IMR-90 (cell line): ENCODE measurements at regions not wholly inside any gene's neighbourhood (a gene's known extent, or its start where the extent isn't known, plus 50 kb on each side); places are given as distances from the start of the nearest gene placed in this dataset.

Experiments
- ATAC-seq: fragments of 200-7000 bp; cut with Tn5 transposase; 2 replicates; pipeline ENCODE4 v1.9.1; 2020; ENCODE audit warnings: low read depth, mild to moderate bottlenecking, moderate library complexity
- BruUV-seq: library from RNA; stranded (reverse); fragments of 400-500 nt; replicated peaks from 2 replicates; lab custom pipeline; 2021; lab: Mats Ljungman, UMichigan
- CTCF ChIA-PET: fragments of 300-600 bp; formaldehyde crosslinking; extraction: SDS; loops from one replicate; lab custom pipeline; 2021; ENCODE audit warnings: antibody characterized with exemption; lab: Yijun Ruan, JAX
- POLR2A ChIA-PET: fragments of 300-600 bp; sonication (Branson Sonifier 250); formaldehyde crosslinking; loops from one replicate; lab custom pipeline; 2022; ENCODE audit warnings: antibody characterized with exemption; ENCODE audit not compliant: unreplicated experiment; lab: Charles Lee
- DNase-seq: peaks from one replicate; pipeline ENCODE4 v3.0.0; 2013
- H2AFZ ChIP-seq: replicated peaks from 2 replicates; pipeline ENCODE3; 2013; ENCODE audit warnings: low read length, mild to moderate bottlenecking; ENCODE audit not compliant: poor library complexity
- H2AK5ac ChIP-seq: 2 replicates; pipeline ENCODE4 v1.6.1; 2013; ENCODE audit warnings: low read depth, low read length, inconsistent platforms
- H2AK9ac ChIP-seq: replicated peaks from 2 replicates; pipeline ENCODE3; 2013; ENCODE audit warnings: mild to moderate bottlenecking, low read depth, low read length, moderate library complexity; ENCODE audit not compliant: poor library complexity
- H2BK120ac ChIP-seq: 2 replicates; pipeline ENCODE4 v1.6.1; 2013; ENCODE audit warnings: low read depth, low read length, inconsistent platforms
- H2BK15ac ChIP-seq: 3 replicates; pipeline ENCODE4 v1.6.1; 2013; ENCODE audit warnings: low read depth, low read length, inconsistent platforms
- H2BK20ac ChIP-seq: 2 replicates; pipeline ENCODE4 v1.6.1; 2013; ENCODE audit warnings: low read depth, mild to moderate bottlenecking, inconsistent platforms, low read length, moderate library complexity
- H2BK5ac ChIP-seq: 2 replicates; pipeline ENCODE4 v1.6.1; 2013; ENCODE audit warnings: mild to moderate bottlenecking, low read depth, low read length, inconsistent platforms; ENCODE audit not compliant: poor library complexity, severe bottlenecking
- H3K14ac ChIP-seq: replicated peaks from 2 replicates; pipeline ENCODE4 v1.6.1; 2013; ENCODE audit warnings: low read depth, low read length, inconsistent platforms
- H3K18ac ChIP-seq: 2 replicates; pipeline ENCODE4 v1.6.1; 2013; ENCODE audit warnings: low read depth, low read length, control low read depth
- H3K23ac ChIP-seq: 2 replicates; pipeline ENCODE4 v1.6.1; 2013; ENCODE audit warnings: low read depth, low read length, inconsistent platforms
- H3K27ac ChIP-seq: 2 replicates; pipeline ENCODE4 v1.5.1; 2013; ENCODE audit warnings: mild to moderate bottlenecking, control low read depth, low read length; ENCODE audit not compliant: insufficient read depth
- H3K27me3 ChIP-seq: 2 replicates; pipeline ENCODE4 v1.6.1; 2013; ENCODE audit warnings: low read length; ENCODE audit not compliant: control insufficient read depth, insufficient read depth
- H3K36me3 ChIP-seq: 2 replicates; pipeline ENCODE4 v1.6.1; 2013; ENCODE audit warnings: low read length, mixed read lengths; ENCODE audit not compliant: control insufficient read depth, insufficient read depth
- H3K4ac ChIP-seq: 2 replicates; pipeline ENCODE4 v1.6.1; 2013; ENCODE audit warnings: low read depth, low read length, inconsistent platforms
- H3K4me1 ChIP-seq: 2 replicates; pipeline ENCODE4 v1.6.1; 2013; ENCODE audit warnings: low read length, mixed read lengths; ENCODE audit not compliant: control insufficient read depth, insufficient read depth
- H3K4me2 ChIP-seq: 2 replicates; pipeline ENCODE4 v1.6.1; 2013; ENCODE audit warnings: low read depth, mild to moderate bottlenecking, control low read depth, low read length, moderate library complexity
- H3K4me3 ChIP-seq: 2 replicates; pipeline ENCODE4 v1.5.1; 2013; ENCODE audit warnings: low read depth, mild to moderate bottlenecking, control low read depth, low read length, moderate library complexity; ENCODE audit not compliant: insufficient read depth
- H3K56ac ChIP-seq: 2 replicates; pipeline ENCODE4 v1.6.1; 2013; ENCODE audit warnings: low read length, inconsistent platforms; ENCODE audit not compliant: insufficient read depth; ENCODE audit errors: extremely low read depth
- H3K79me1 ChIP-seq, 2 experiments: 2 replicates each; pipeline ENCODE4 v1.6.1; 2013; ENCODE audit warnings: low read length in 2 of 2, inconsistent platforms in 1 of 2, low read depth in 1 of 2
- H3K9ac ChIP-seq: 2 replicates; pipeline ENCODE4 v1.6.1; 2013; ENCODE audit warnings: low read depth, low read length, control low read depth
- H3K9me1 ChIP-seq: 2 replicates; pipeline ENCODE4 v1.6.1; 2013; ENCODE audit warnings: low read length, inconsistent platforms; ENCODE audit not compliant: insufficient read depth
- H3K9me3 ChIP-seq: 2 replicates; pipeline ENCODE4 v1.6.1; 2013; ENCODE audit warnings: low read length; ENCODE audit not compliant: control insufficient read depth, insufficient read depth
- H4K20me1 ChIP-seq: 2 replicates; pipeline ENCODE4 v1.6.1; 2013; ENCODE audit warnings: low read length, inconsistent platforms; ENCODE audit not compliant: insufficient read depth
- H4K5ac ChIP-seq: 2 replicates; pipeline ENCODE4 v1.6.1; 2013; ENCODE audit warnings: mild to moderate bottlenecking, low read depth, low read length, control low read depth
- H4K8ac ChIP-seq, 2 experiments: 2 replicates each; pipeline ENCODE4 v1.6.1; 2013; ENCODE audit warnings: low read depth in 2 of 2, low read length in 2 of 2, control low read depth in 1 of 2, inconsistent platforms in 1 of 2
- H4K91ac ChIP-seq: 2 replicates; pipeline ENCODE4 v1.6.1; 2013; ENCODE audit warnings: low read depth, low read length, inconsistent platforms; ENCODE audit not compliant: insufficient read depth
- BHLHE40 ChIP-seq: fragments of 150-350 bp; IDR thresholded peaks from 2 replicates; pipeline ENCODE4 v1.6.1; 2016; ENCODE audit warnings: mild to moderate bottlenecking, low read depth, low read length
- CEBPB ChIP-seq: IDR thresholded peaks from 2 replicates; pipeline ENCODE4 v1.6.1; 2012; ENCODE audit warnings: low read depth, low read length, improper control_type of control experiment
- CHD1 ChIP-seq: IDR thresholded peaks from 2 replicates; pipeline ENCODE4 v1.6.1; 2012; ENCODE audit warnings: low read depth, low read length, improper control_type of control experiment
- CTCF ChIP-seq: conservative IDR thresholded peaks from 2 replicates; pipeline ENCODE4 v1.5.1; 2012; ENCODE audit warnings: mild to moderate bottlenecking, low read depth, low read length, improper control_type of control experiment
- ELK1 ChIP-seq: fragments of 150-350 bp; IDR thresholded peaks from 2 replicates; pipeline ENCODE4 v1.6.1; 2016; ENCODE audit warnings: low read depth, mild to moderate bottlenecking, low read length, moderate library complexity, borderline replicate concordance
- FOS ChIP-seq: fragments of 150-350 bp; IDR thresholded peaks from 2 replicates; pipeline ENCODE4 v1.6.1; 2016; ENCODE audit warnings: low read depth, low read length
- MAFK ChIP-seq: IDR thresholded peaks from 2 replicates; pipeline ENCODE4 v1.6.1; 2012; ENCODE audit warnings: low read depth, low read length, improper control_type of control experiment
- MAZ ChIP-seq: IDR thresholded peaks from 2 replicates; pipeline ENCODE4 v1.6.1; 2012; ENCODE audit warnings: low read depth, mild to moderate bottlenecking, low read length, improper control_type of control experiment, moderate library complexity, borderline replicate concordance
- MXI1 ChIP-seq: IDR thresholded peaks from 2 replicates; pipeline ENCODE4 v1.6.1; 2012; ENCODE audit warnings: low read depth, mild to moderate bottlenecking, low read length, moderate library complexity, borderline replicate concordance
- NFE2L2 ChIP-seq: fragments of 150-350 bp; IDR thresholded peaks from 2 replicates; pipeline ENCODE4 v1.6.1; 2016; ENCODE audit warnings: low read depth, mild to moderate bottlenecking, low read length
- POLR2A ChIP-seq: IDR thresholded peaks from 2 replicates; pipeline ENCODE4 v1.6.1; 2012; ENCODE audit warnings: mild to moderate bottlenecking, low read depth, low read length
- RAD21 ChIP-seq: IDR thresholded peaks from 2 replicates; pipeline ENCODE4 v1.6.1; 2012; ENCODE audit warnings: low read length, improper control_type of control experiment
- RCOR1 ChIP-seq: IDR thresholded peaks from 2 replicates; pipeline ENCODE4 v1.6.1; 2012; ENCODE audit warnings: mild to moderate bottlenecking, low read length, improper control_type of control experiment; ENCODE audit not compliant: insufficient replicate concordance
- RFX5 ChIP-seq: IDR thresholded peaks from 2 replicates; pipeline ENCODE4 v1.8.0; 2012; ENCODE audit warnings: low read depth, mild to moderate bottlenecking, low read length, moderate library complexity
- SMC3 ChIP-seq: fragments of 150-350 bp; IDR thresholded peaks from 2 replicates; pipeline ENCODE4 v1.6.1; 2016; ENCODE audit warnings: low read depth, mild to moderate bottlenecking, antibody characterized with exemption, low read length, moderate library complexity
- USF2 ChIP-seq: fragments of 150-350 bp; IDR thresholded peaks from 2 replicates; pipeline ENCODE4 v1.6.1; 2017; ENCODE audit warnings: mild to moderate bottlenecking, antibody characterized with exemption, low read length, low read depth
- WGBS, 2 experiments: methylation state at CpG; one replicate each; pipeline versions ENCODE4 v1.1.5 to v1.1.7; 2013; ENCODE audit warnings: missing lambda C conversion rate in 2 of 2; ENCODE audit not compliant: insufficient read length in 1 of 2; ENCODE audit errors: extremely low coverage in 2 of 2; 5-methylcytosine and 5-hydroxymethylcytosine counted together
- dilution Hi-C: fragments of 300-500 bp; cut with HindIII; formaldehyde crosslinking; loops from one replicate; pipeline ENCODE4 v1.14.3; 2018; ENCODE audit warnings: low sequenced_read_pairs; ENCODE audit not compliant: unreplicated experiment
- in situ Hi-C: fragments of 300-500 bp; cut with MboI; formaldehyde crosslinking; loops from 3 replicates; pipeline ENCODE4 v1.14.3; 2019; ENCODE audit warnings: low sequenced_read_pairs, inconsistent platforms, mixed read lengths
- intact Hi-C: fragments of 100-400 bp; cut with micrococcal nuclease; formaldehyde crosslinking; loops from 2 replicates; pipeline ENCODE4 v1.10.0; 2022

- H3K18ac ChIP-seq, result no peak overlapping the region
- H2BK120ac ChIP-seq, result no peak overlapping the region
- H3K9me3 ChIP-seq, result no peaks in the 10 kb centered on the region
- H3K9ac ChIP-seq, result no peak overlapping the region
- BruUV-seq, result no TSS peak
- H3K79me1 ChIP-seq, result no peaks in the 10 kb centered on the region
- dilution Hi-C loops (no loop called here), intact Hi-C loops (no loop called here), in situ Hi-C loops (no loop called here)
- ATAC-seq (no peak), DNase-seq (no peak)
- H3K4me1 ChIP-seq, result no peaks in the 10 kb centered on the region
- H3K9me1 ChIP-seq, result no peaks in the 10 kb centered on the region
- H4K8ac ChIP-seq, result no peak overlapping the region
- no peak overlapping the region for H3K14ac ChIP-seq
- H3K27ac ChIP-seq, result no peak overlapping the region
- H2BK15ac ChIP-seq, result no peak overlapping the region
- H3K4ac ChIP-seq, result no peak overlapping the region
- ChIA-PET POLR2A (no interaction called here), CTCF (interaction anchor here (0.6 kb wide), 1 partner anchor 572 kb away, joined by 3 read pairs; no protein-coding TSS in a partner anchor)
- H2AK9ac ChIP-seq, result no peak overlapping the region
- no peak overlapping the region for H3K23ac ChIP-seq
- no CpG with 5 or more reads among the region's 3 CpGs for WGBS, 2 experiments
- H2BK5ac ChIP-seq, result no peak overlapping the region
- H3K36me3 ChIP-seq, result no peaks in the 10 kb centered on the region
- no peak overlapping the region for H2AK5ac ChIP-seq
- no peak overlapping the region for H2BK20ac ChIP-seq
- no peak overlapping the region for H2AFZ ChIP-seq
- TF ChIP-seq MAZ, result no peak
- no peak for TF ChIP-seq CTCF
- TF ChIP-seq CEBPB, result no peak
- no peak for TF ChIP-seq BHLHE40
- TF ChIP-seq CHD1, result no peak
- TF ChIP-seq RAD21, result no peak
- TF ChIP-seq SMC3, result no peak
- TF ChIP-seq RCOR1, result no peak
- TF ChIP-seq FOS, result no peak
- no peak for TF ChIP-seq MXI1
- no peak for TF ChIP-seq MAFK
- TF ChIP-seq POLR2A, result no peak
- no peak for TF ChIP-seq ELK1
- no peak for TF ChIP-seq NFE2L2
- TF ChIP-seq USF2, result no peak
- no peak for TF ChIP-seq RFX5
- no peak overlapping the region for H3K56ac ChIP-seq
- H3K4me3 ChIP-seq, result no peak overlapping the region
- H4K91ac ChIP-seq, result no peak overlapping the region
- no peak overlapping the region for H4K5ac ChIP-seq
- H3K4me2 ChIP-seq, result no peak overlapping the region
- no peaks in the 10 kb centered on the region for H3K27me3 ChIP-seq
- no peaks in the 10 kb centered on the region for H4K20me1 ChIP-seq
Measured at GRCh38 chr21:16678429-16679160, 834.2 kb upstream of the CXADR start.
